ENCODE measurements at regions not wholly inside any gene's neighbourhood (a gene's known extent, or its start where the extent isn't known, plus 50 kb on each side); places are given as distances from the start of the nearest gene placed in this dataset.

DNA sequence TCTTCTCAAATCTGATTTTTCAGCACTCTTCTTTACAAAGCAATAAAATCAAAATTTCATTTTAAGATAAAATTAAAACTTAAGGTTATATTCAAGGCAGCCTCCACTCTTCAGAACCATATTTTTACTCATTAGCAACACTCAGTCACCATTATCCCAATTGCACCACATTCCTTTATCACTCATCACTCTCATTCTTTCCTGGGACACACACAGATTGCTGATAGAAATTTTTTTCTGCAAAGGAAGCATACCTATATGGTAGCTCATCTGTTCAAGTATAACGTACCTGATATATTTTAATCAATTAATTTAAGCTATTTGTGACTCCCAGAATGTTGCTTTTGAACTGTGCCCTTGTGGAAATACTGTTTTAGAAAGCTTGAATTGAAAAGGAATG is 1559.3 kb upstream of the ZEB2 start:
- Mint-ChIP-seq H3K9me3 (no peaks in the 10 kb centered on the region), H3K4me3 (no peak overlapping the region), H3K36me3 (ENCODE audit: low read depth) (no peaks in the 10 kb centered on the region), H3K27ac (no peak overlapping the region), H3K4me1 (no peaks in the 10 kb centered on the region), H3K27me3 (no peaks in the 10 kb centered on the region)
- no peak for DNase-seq
- ChIA-PET POLR2A (no interaction called here), CTCF (no interaction called here)

DNA sequence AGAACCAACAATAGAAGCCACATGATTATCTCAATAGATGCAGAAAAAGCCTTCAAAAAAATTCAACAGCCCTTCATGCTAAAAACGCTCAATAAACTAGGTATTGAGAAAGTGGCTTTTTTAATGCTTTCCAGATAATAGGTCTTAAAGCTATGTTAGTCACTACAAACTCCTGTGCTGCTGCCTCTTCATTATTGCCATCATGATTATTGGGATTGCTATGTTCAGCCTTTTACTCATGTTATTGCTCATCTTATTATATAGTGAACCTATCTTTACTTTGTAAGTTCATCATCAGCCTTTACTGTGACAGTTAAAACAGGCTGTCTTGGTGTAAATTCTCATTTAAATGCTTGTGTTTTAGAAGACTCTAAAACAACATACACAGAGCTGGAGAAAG is 1557.2 kb upstream of the ZEB2 start:
- Mint-ChIP-seq H3K36me3 (ENCODE audit: low read depth) (no peaks in the 10 kb centered on the region), H3K27ac (no peak overlapping the region), H3K9me3 (no peaks in the 10 kb centered on the region), H3K4me3 (no peak overlapping the region), H3K4me1 (no peaks in the 10 kb centered on the region), H3K27me3 (no peaks in the 10 kb centered on the region)
- DNase-seq: no peak
- ChIA-PET CTCF (no interaction called here), POLR2A (no interaction called here)

GRCh38 chr2:146068051-146068450 is 1548.1 kb upstream of the ZEB2 start:
- DNase-seq: no peak
- H3K27me3 Mint-ChIP-seq: no peaks in the 10 kb centered on the region
- H3K9me3 Mint-ChIP-seq: peaks cover 8% of the 10 kb centered on the region
- ChIA-PET POLR2A (no interaction called here), CTCF (interaction anchor here (0.5 kb wide), 1 partner anchor 72 kb away, joined by 3 read pairs; no protein-coding TSS in a partner anchor)
- no peaks in the 10 kb centered on the region for H3K4me1 Mint-ChIP-seq
- no peak overlapping the region for H3K27ac Mint-ChIP-seq
- no peak overlapping the region for H3K4me3 Mint-ChIP-seq
- H3K36me3 Mint-ChIP-seq (ENCODE audit: low read depth): no peaks in the 10 kb centered on the region

- H3K27ac Mint-ChIP-seq: no peak overlapping the region
- POLR2A ChIA-PET: no interaction called here
- no peaks in the 10 kb centered on the region for H3K36me3 Mint-ChIP-seq (ENCODE audit: low read depth)
- H3K4me3 Mint-ChIP-seq: no peak overlapping the region
- no peak for DNase-seq
- CTCF ChIA-PET: no interaction called here
- no peaks in the 10 kb centered on the region for H3K27me3 Mint-ChIP-seq
- H3K9me3 Mint-ChIP-seq: peaks cover 7% of the 10 kb centered on the region
- no peaks in the 10 kb centered on the region for H3K4me1 Mint-ChIP-seq
Observed at GRCh38 chr2:146048141-146048540, 1528.2 kb upstream of the ZEB2 start.

- Mint-ChIP-seq H3K36me3 (ENCODE audit: low read depth) (no peaks in the 10 kb centered on the region), H3K27me3 (no peaks in the 10 kb centered on the region), H3K4me1 (no peaks in the 10 kb centered on the region), H3K9me3 (peaks cover 3% of the 10 kb centered on the region), H3K4me3 (no peak overlapping the region), H3K27ac (no peak overlapping the region)
- no peak for DNase-seq
- ChIA-PET CTCF (no interaction called here), POLR2A (no interaction called here)
Observed at GRCh38 chr2:146041274-146041910, 1521.5 kb upstream of the ZEB2 start.

GRCh38 chr2:146040051-146040450 is 1520.1 kb upstream of the ZEB2 start:
- ChIA-PET POLR2A (no interaction called here), CTCF (no interaction called here)
- Mint-ChIP-seq H3K9me3 (peaks cover 2% of the 10 kb centered on the region), H3K27ac (no peak overlapping the region), H3K27me3 (no peaks in the 10 kb centered on the region), H3K4me1 (no peaks in the 10 kb centered on the region), H3K36me3 (ENCODE audit: low read depth) (no peaks in the 10 kb centered on the region), H3K4me3 (no peak overlapping the region)
- DNase-seq: no peak

- ChIA-PET CTCF (no interaction called here), POLR2A (no interaction called here)
- Mint-ChIP-seq H3K9me3 (peaks cover 2% of the 10 kb centered on the region), H3K4me3 (no peak overlapping the region), H3K4me1 (no peaks in the 10 kb centered on the region), H3K36me3 (ENCODE audit: low read depth) (no peaks in the 10 kb centered on the region), H3K27ac (no peak overlapping the region), H3K27me3 (no peaks in the 10 kb centered on the region)
- DNase-seq: no peak
Observed at GRCh38 chr2:146038014-146038413, 1518.1 kb upstream of the ZEB2 start.

DNA sequence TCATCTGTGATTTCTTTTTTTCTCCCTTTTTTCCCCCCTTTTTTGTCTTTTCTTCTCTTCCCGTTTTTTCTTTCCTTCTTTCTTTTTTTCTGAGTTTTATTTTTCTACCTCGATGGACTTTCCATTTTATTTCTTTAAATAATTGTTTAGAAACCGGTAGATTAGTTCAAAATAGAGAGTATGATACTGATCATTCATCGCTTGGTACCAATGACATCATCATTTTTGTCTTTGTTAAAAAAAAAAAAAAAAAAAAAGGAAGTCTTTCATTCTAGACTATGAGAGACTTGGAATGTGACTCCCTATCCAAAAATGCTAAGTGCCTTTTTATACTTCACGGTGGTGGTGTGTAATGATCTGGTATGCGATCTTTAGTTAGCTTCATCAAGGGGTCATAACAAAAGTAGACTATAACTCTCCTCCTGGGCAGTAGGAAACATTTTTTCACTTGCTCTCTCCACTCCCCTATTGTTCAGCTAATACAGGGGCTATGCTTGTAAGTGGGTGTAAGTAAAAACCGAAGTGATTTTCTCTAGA is 1517.5 kb upstream of the ZEB2 start:
- Mint-ChIP-seq H3K4me1 (no peaks in the 10 kb centered on the region), H3K27me3 (no peaks in the 10 kb centered on the region)
- CTCF ChIA-PET: no interaction called here

DNA sequence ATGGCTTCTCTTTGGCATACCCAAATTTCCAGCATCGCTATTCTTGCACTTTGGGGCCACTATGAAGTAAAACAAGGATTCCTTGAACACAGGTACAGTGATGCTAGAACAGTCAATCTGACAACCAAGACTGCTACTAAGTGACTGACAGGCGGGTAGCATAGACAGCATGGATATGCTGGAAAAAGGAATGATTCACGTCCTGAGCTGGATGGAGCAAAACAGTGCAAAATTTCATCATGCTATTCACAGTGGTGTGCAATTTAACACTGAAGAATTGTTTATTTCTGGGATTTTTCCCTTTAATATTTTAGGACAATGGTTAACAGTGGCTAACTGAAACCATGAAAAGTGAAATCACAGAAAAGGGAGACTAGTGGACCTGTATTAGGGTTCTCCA is 1511.2 kb upstream of the ZEB2 start:
- no peak for DNase-seq
- no peaks in the 10 kb centered on the region for H3K36me3 Mint-ChIP-seq (ENCODE audit: low read depth)
- no peak overlapping the region for H3K27ac Mint-ChIP-seq
- peaks cover 2% of the 10 kb centered on the region for H3K9me3 Mint-ChIP-seq
- ChIA-PET CTCF (no interaction called here), POLR2A (no interaction called here)
- H3K4me3 Mint-ChIP-seq: no peak overlapping the region
- H3K4me1 Mint-ChIP-seq: no peaks in the 10 kb centered on the region
- H3K27me3 Mint-ChIP-seq: no peaks in the 10 kb centered on the region

More for the DNA sequence above, 1517.5 kb upstream of the ZEB2 start:
- no peak for DNase-seq
- POLR2A ChIA-PET: no interaction called here
- Mint-ChIP-seq H3K27ac (no peak overlapping the region), H3K4me3 (no peak overlapping the region), H3K36me3 (ENCODE audit: low read depth) (no peaks in the 10 kb centered on the region), H3K9me3 (peaks cover 2% of the 10 kb centered on the region)

DNA sequence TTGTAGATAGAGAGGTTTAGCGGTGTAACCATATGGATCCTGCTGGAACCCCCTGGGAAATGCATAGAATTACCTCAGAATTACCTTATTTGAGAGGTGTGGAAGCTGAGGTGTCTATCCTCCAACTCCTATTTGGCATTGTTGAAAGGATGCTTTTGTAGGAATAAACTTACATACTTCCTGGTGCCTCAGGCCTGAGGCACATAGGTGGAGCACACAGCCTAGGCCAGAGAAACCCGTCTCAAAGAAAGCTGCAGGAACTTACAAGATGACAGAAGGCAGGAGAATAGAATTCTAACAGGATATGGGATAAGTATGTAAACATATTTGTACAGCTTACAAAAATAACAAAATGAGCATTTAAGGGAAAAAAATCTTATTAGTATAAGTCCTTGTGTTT is 1507.2 kb upstream of the ZEB2 start:
- H3K27me3 Mint-ChIP-seq: no peaks in the 10 kb centered on the region
- POLR2A ChIA-PET: no interaction called here
- CTCF ChIA-PET: no interaction called here
- H3K9me3 Mint-ChIP-seq: peaks cover 2% of the 10 kb centered on the region
- no peak for DNase-seq
- no peaks in the 10 kb centered on the region for H3K36me3 Mint-ChIP-seq (ENCODE audit: low read depth)
- H3K4me1 Mint-ChIP-seq: no peaks in the 10 kb centered on the region
- H3K4me3 Mint-ChIP-seq: no peak overlapping the region
- no peak overlapping the region for H3K27ac Mint-ChIP-seq

- CTCF ChIA-PET: no interaction called here
- Mint-ChIP-seq H3K27me3 (no peaks in the 10 kb centered on the region), H3K4me1 (no peaks in the 10 kb centered on the region), H3K9me3 (peaks cover 2% of the 10 kb centered on the region), H3K36me3 (ENCODE audit: low read depth) (no peaks in the 10 kb centered on the region), H3K4me3 (no peak overlapping the region), H3K27ac (no peak overlapping the region)
- no peak for DNase-seq
- POLR2A ChIA-PET: no interaction called here
Observed at GRCh38 chr2:146025519-146025918, 1505.6 kb upstream of the ZEB2 start.

DNA sequence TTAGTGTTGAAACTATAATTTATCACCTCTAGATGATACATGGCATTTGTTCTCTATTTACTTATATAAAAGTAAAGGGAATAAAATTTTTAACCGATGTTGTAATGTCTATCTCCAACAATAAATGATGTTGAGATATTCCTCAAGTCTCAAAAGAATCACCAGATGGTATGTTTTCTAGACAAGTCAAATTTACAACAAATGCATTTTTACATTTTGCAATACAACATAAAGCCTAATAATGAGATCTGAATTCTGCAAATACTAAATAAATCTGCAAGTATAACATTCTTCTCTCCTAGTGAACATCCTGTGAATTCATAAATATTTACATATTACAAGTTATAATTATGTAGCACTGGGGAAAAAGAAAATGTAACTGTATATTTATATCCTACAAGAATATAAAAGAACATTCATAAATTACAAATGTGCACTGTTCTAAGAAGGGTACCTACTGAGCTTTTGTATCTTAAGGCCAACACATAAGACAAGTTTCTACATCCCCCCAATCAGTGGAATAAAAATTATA is 1504.4 kb upstream of the ZEB2 start:
- ChIA-PET POLR2A (no interaction called here), CTCF (no interaction called here)
- no peak for DNase-seq
- peaks cover 2% of the 10 kb centered on the region for H3K9me3 Mint-ChIP-seq
- no peak overlapping the region for H3K4me3 Mint-ChIP-seq
- H3K27me3 Mint-ChIP-seq: no peaks in the 10 kb centered on the region
- no peaks in the 10 kb centered on the region for H3K36me3 Mint-ChIP-seq (ENCODE audit: low read depth)
- H3K27ac Mint-ChIP-seq: no peak overlapping the region
- no peaks in the 10 kb centered on the region for H3K4me1 Mint-ChIP-seq

DNA sequence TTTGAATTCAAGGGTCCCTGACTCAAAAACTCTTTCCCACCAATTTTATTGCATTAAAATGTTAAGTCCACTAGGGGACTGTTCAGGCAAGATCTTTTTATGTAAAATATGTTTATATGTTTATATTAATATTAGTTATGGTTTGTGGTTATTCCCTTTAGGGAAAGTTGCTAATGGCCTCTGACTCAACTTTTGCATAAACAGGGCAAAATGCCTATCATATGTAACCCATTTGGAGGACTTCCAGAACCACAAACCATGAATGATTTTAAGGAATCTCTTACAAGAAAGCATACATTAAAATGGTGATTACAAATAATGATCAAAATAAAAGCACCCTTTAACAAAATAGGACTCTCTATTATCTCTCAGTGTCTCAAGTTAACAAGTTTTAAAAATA is 1484.5 kb upstream of the ZEB2 start:
- no peaks in the 10 kb centered on the region for H3K27me3 Mint-ChIP-seq

GRCh38 chr2:146003337-146003736 is 1483.4 kb upstream of the ZEB2 start:
- Mint-ChIP-seq H3K4me3 (no peak overlapping the region), H3K36me3 (ENCODE audit: low read depth) (no peaks in the 10 kb centered on the region), H3K27me3 (no peaks in the 10 kb centered on the region), H3K9me3 (no peaks in the 10 kb centered on the region), H3K27ac (no peak overlapping the region), H3K4me1 (no peaks in the 10 kb centered on the region)
- ChIA-PET CTCF (no interaction called here), POLR2A (no interaction called here)
- DNase-seq: no peak

More for the DNA sequence above, 1484.5 kb upstream of the ZEB2 start:
- DNase-seq: no peak
- ChIA-PET POLR2A (no interaction called here), CTCF (no interaction called here)
- Mint-ChIP-seq H3K27ac (no peak overlapping the region), H3K9me3 (no peaks in the 10 kb centered on the region), H3K4me3 (no peak overlapping the region), H3K36me3 (ENCODE audit: low read depth) (no peaks in the 10 kb centered on the region), H3K4me1 (no peaks in the 10 kb centered on the region)
